ENCODE measurements at regions not wholly inside any gene's neighbourhood (a gene's known extent, or its start where the extent isn't known, plus 50 kb on each side); places are given as distances from the start of the nearest gene placed in this dataset.

DNA sequence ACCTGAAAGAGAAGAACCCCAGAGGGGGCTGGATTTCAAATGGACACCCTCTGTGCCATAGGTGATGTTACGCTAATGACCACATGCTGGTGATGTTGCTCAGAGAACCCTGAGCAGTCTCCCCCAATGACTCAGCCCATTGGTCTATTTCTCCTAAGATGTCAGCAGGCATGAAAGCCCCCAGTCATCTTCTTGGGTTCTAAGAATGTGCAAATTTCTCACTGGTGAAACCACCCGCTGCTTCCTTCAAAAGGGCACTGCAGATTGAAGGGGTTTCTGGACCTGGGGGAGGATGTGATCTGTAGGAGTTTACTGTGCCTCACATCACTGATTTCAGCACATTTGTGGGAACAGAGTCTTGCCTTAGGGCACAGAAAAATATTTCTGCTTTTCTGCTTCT is 298.4 kb upstream of the MOCS1 start:
- TF ChIP-seq POLR2A (IDR thresholded peaks at IDR 0.05) (no peak), CTCF (IDR thresholded peaks at IDR 0.05) (no peak)
